HepG2 (cell line): ENCODE measurements at regions not wholly inside any gene's neighbourhood (a gene's known extent, or its start where the extent isn't known, plus 50 kb on each side); places are given as distances from the start of the nearest gene placed in this dataset.

ENCODE experiments used
- ATAC-seq: fragments of 200-7000 bp; cut with Tn5 transposase; 3 replicates; pipeline ENCODE4 v1.9.1; 2020; ENCODE audit warnings: mild to moderate bottlenecking, moderate library complexity
- BruUV-seq: library from RNA; stranded (reverse); fragments of 400-500 nt; replicated peaks from 2 replicates; lab custom pipeline; 2021; lab: Mats Ljungman, UMichigan
- CTCF ChIA-PET: fragments of 300-600 bp; formaldehyde crosslinking; extraction: SDS; loops from one replicate; lab custom pipeline; 2021; ENCODE audit warnings: low total read pairs, inconsistent platforms, low intra/inter-chr PET ratio; lab: Yijun Ruan, JAX
- POLR2A ChIA-PET: fragments of 350-600 bp; sonication (Branson Sonifier 250); formaldehyde crosslinking; loops from one replicate; lab custom pipeline; 2020; ENCODE audit warnings: antibody characterized with exemption, inconsistent platforms; lab: Yijun Ruan, JAX
- DNase-seq: peaks from one replicate; pipeline ENCODE4 v3.0.0-alpha.2; 2015; ENCODE audit warnings: low spot score
- FAIRE-seq: peaks from 3 replicates; lab custom pipeline; 2011; peaks lifted over from hg19 to GRCh38; lab: Jason Lieb, UNC
- H2AFZ ChIP-seq: one replicate; pipeline ENCODE4 v1.6.1; 2011; ENCODE audit warnings: low read length, inconsistent platforms
- H3K27ac ChIP-seq: fragments of 300-600 bp; 3 replicates; pipeline ENCODE4 v1.8.0; 2011; ENCODE audit warnings: mixed run types, mild to moderate bottlenecking, mixed read lengths, low read length, inconsistent platforms; ENCODE audit not compliant: insufficient read depth; ENCODE audit errors: extremely low read length
- H3K27me3 ChIP-seq, 2 experiments: fragments of 200-600 bp in 1 of 2; 2 replicates in 1 of 2; 3 replicates in 1 of 2; pipeline versions ENCODE4 v1.6.0 to v1.8.0; 2011; ENCODE audit warnings: low read length in 2 of 2, mild to moderate bottlenecking in 2 of 2, moderate library complexity in 2 of 2, inconsistent platforms in 1 of 2; ENCODE audit not compliant: insufficient read depth in 2 of 2, control insufficient read depth in 1 of 2
- H3K36me3 ChIP-seq, 2 experiments: fragments of 200-600 bp in 1 of 2; replicated peaks in 1 of 2; 2 replicates in 1 of 2; 3 replicates in 1 of 2; pipeline versions ENCODE4 v1.5.1 to v1.8.0; 2011; ENCODE audit warnings: low read length in 2 of 2, inconsistent platforms in 1 of 2; ENCODE audit not compliant: insufficient read depth in 2 of 2, control insufficient read depth in 1 of 2
- H3K4me1 ChIP-seq: 2 replicates; pipeline ENCODE4 v1.5.1; 2012; ENCODE audit warnings: low read length, inconsistent platforms; ENCODE audit not compliant: insufficient read depth
- H3K4me2 ChIP-seq: 2 replicates; pipeline ENCODE4 v1.6.0; 2011; ENCODE audit warnings: low read depth, low read length, inconsistent platforms
- H3K4me3 ChIP-seq, 3 experiments: fragments of 200-600 bp in 1 of 3; sonication (generic), shearing (Covaris generic) in 1 of 3; replicated peaks in 1 of 3; 2 replicates each; pipeline ENCODE4 v1.5.1; 2011 to 2016; ENCODE audit warnings: low read length in 3 of 3, inconsistent platforms in 2 of 3, low read depth in 2 of 3, mild to moderate bottlenecking in 2 of 3, control low read depth in 1 of 3, mixed read lengths in 1 of 3; ENCODE audit not compliant: insufficient read depth in 1 of 3
- H3K79me2 ChIP-seq: one replicate; pipeline ENCODE4 v1.6.1; 2011; ENCODE audit warnings: low read length, inconsistent platforms; ENCODE audit not compliant: insufficient read depth
- H3K9ac ChIP-seq: 2 replicates; pipeline ENCODE4 v1.6.0; 2011; ENCODE audit warnings: mild to moderate bottlenecking, low read depth, low read length, inconsistent platforms; ENCODE audit not compliant: insufficient read depth
- H3K9me3 ChIP-seq: 2 replicates; pipeline ENCODE4 v1.5.1; 2012; ENCODE audit warnings: mild to moderate bottlenecking, low read length
- H4K20me1 ChIP-seq: 2 replicates; pipeline ENCODE4 v1.6.0; 2011; ENCODE audit warnings: inconsistent platforms, mild to moderate bottlenecking, low read length, moderate library complexity; ENCODE audit not compliant: insufficient read depth
- GLI4 ChIP-seq: sonication (generic); formaldehyde crosslinking; IDR thresholded peaks from 2 replicates; pipeline ENCODE4 v1.5.1; 2020; ENCODE audit warnings: missing genetic modification reagents, mild to moderate bottlenecking, moderate library complexity, borderline replicate concordance
- KLF12 ChIP-seq: sonication (generic); formaldehyde crosslinking; IDR thresholded peaks from 2 replicates; pipeline ENCODE4 v1.4.0; 2020; ENCODE audit warnings: missing genetic modification reagents, borderline replicate concordance
- MED13 ChIP-seq: sonication (generic); formaldehyde crosslinking; IDR thresholded peaks from 2 replicates; pipeline ENCODE4 v1.5.0; 2020; ENCODE audit warnings: missing genetic modification reagents
- SMAD9 ChIP-seq: sonication (generic); formaldehyde crosslinking; IDR thresholded peaks from 2 replicates; pipeline ENCODE4 v1.5.1; 2020; ENCODE audit warnings: mild to moderate bottlenecking, missing genetic modification reagents
- SP5 ChIP-seq: IDR thresholded peaks from 2 replicates; pipeline ENCODE4 v1.6.1; 2016; ENCODE audit warnings: low read depth, borderline replicate concordance
- ZBTB26 ChIP-seq: IDR thresholded peaks from 2 replicates; pipeline ENCODE4 v1.6.1; 2016; ENCODE audit warnings: missing compliant biosample characterization, missing genetic modification reagents, borderline replicate concordance
- ZNF20 ChIP-seq: sonication (generic); formaldehyde crosslinking; IDR thresholded peaks from 2 replicates; pipeline ENCODE4 v1.4.0; 2020; ENCODE audit warnings: mild to moderate bottlenecking, moderate library complexity, missing genetic modification reagents
- ZNF230 ChIP-seq: sonication (generic); formaldehyde crosslinking; IDR thresholded peaks from 2 replicates; pipeline ENCODE4 v1.4.0; 2020; ENCODE audit warnings: mild to moderate bottlenecking, missing genetic modification reagents
- ZSCAN31 ChIP-seq: sonication (generic); formaldehyde crosslinking; IDR thresholded peaks from 2 replicates; pipeline ENCODE4 v1.5.0; 2020; ENCODE audit warnings: low read depth, mild to moderate bottlenecking, missing genetic modification reagents
- WGBS: methylation state at CpG from one replicate; pipeline ENCODE4 v1.1.6; 2017; ENCODE audit warnings: low lambda C conversion rate; 5-methylcytosine and 5-hydroxymethylcytosine counted together
- in situ Hi-C: cut with HindIII; loops from 2 replicates; pipeline ENCODE4 v1.10.0; 2017; ENCODE audit warnings: low pct_unique_long_range_greater_than_20kb; ENCODE audit not compliant: extremely low pct_ligation_motif_present
- intact Hi-C: fragments of 100-400 bp; cut with micrococcal nuclease; formaldehyde crosslinking; loops from one replicate; pipeline ENCODE4 v1.10.0; 2022; ENCODE audit not compliant: unreplicated experiment
- TF ChIP-seq, protein P1 (sequence below): IDR thresholded peaks from 2 replicates; pipeline ENCODE4 v1.6.1; 2016; ENCODE audit warnings: missing genetic modification reagents, missing compliant biosample characterization

GRCh38 chr3:13174803-13175135 lies 101.5 kb upstream of the IQSEC1 start (continued):
- TF ChIP-seq ZSCAN31 (no peak), KLF12 (CRISPR knock-in tag) (no peak)

GRCh38 chr3:13174011-13174802 lies 101.0 kb upstream of the IQSEC1 start:
- Histone ChIP-seq H3K36me3 (no peaks in the 10 kb centered on the region), H3K4me1 (peaks cover 13% of the 10 kb centered on the region), H3K9ac (no peak overlapping the region), H3K27me3 (no peaks in the 10 kb centered on the region), H3K9me3 (peaks cover 3% of the 10 kb centered on the region; the same call in 1 of the 2 replicates), H3K4me2 (no peak overlapping the region), H4K20me1 (no peaks in the 10 kb centered on the region; the same call in 1 of the 2 replicates), H2AFZ (no peak overlapping the region), H3K79me2 (peaks cover 5% of the 10 kb centered on the region), H3K27ac (no peak overlapping the region), H3K4me3 (no peak overlapping the region)
- 92% methylated on average over 8 of the region's 17 CpGs for WGBS
- ChIA-PET POLR2A (no interaction called here), CTCF (no interaction called here)
- DNase-seq (no peak), ATAC-seq (no peak), FAIRE-seq (no peak)
- BruUV-seq = no TSS peak
- in situ Hi-C loops = no loop called here
- TF ChIP-seq GLI4 (no peak), MED13 (CRISPR knock-in tag) (no peak), ZBTB26 (CRISPR knock-in tag) (no peak), ZNF20 (no peak), SMAD9 (CRISPR knock-in tag) (no peak), SP5 (no peak), ZNF230 (no peak)
- TF ChIP-seq, protein P1, sequence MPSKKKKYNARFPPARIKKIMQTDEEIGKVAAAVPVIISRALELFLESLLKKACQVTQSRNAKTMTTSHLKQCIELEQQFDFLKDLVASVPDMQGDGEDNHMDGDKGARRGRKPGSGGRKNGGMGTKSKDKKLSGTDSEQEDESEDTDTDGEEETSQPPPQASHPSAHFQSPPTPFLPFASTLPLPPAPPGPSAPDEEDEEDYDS (CRISPR knock-in tag) = no peak
- TF ChIP-seq, all 625 proteins: peak for 0
- intact Hi-C loops = no loop called here
